K562 (cell line): ENCODE measurements at regions not wholly inside any gene's neighbourhood (a gene's known extent, or its start where the extent isn't known, plus 50 kb on each side); places are given as distances from the start of the nearest gene placed in this dataset.

Experiments used
- ATAC-seq: fragments of 200-7000 bp; cut with Tn5 transposase; 3 replicates; pipeline ENCODE4 v1.9.1; 2020; ENCODE audit warnings: moderate library complexity
- BruUV-seq: library from RNA; stranded (reverse); fragments of 400-500 nt; replicated peaks from 2 replicates; lab custom pipeline; 2021; lab: Mats Ljungman, UMichigan
- CTCF ChIA-PET: fragments of 300-600 bp; formaldehyde crosslinking; extraction: SDS; loops from one replicate; lab custom pipeline; 2021; ENCODE audit warnings: low intra/inter-chr PET ratio; lab: Yijun Ruan, JAX
- POLR2A ChIA-PET: fragments of 300-600, 350-650 bp; sonication (Branson Sonifier 250); formaldehyde crosslinking; extraction: SDS; loops from one replicate; lab custom pipeline; 2021; ENCODE audit warnings: antibody characterized with exemption, inconsistent platforms; lab: Yijun Ruan, JAX
- DNase-seq, 4 experiments: peaks; one replicate each; pipeline versions ENCODE4 v3.0.0 to v3.0.0-alpha.2; 2011 to 2018; ENCODE audit warnings: low spot score in 3 of 4, mixed read lengths in 3 of 4; ENCODE audit errors: extremely low read depth in 1 of 4
- FAIRE-seq: peaks from 2 replicates; lab custom pipeline; 2011; peaks lifted over from hg19 to GRCh38; lab: Jason Lieb, UNC
- H2AFZ ChIP-seq: 2 replicates; pipeline ENCODE4 v1.6.0; 2011; ENCODE audit warnings: low read depth, low read length, control low read depth, inconsistent platforms
- H3K27ac ChIP-seq: fragments of 200-600 bp; 3 replicates; pipeline ENCODE4 v1.8.0; 2011; ENCODE audit warnings: low read depth, mild to moderate bottlenecking, control low read depth, inconsistent platforms, low read length, moderate library complexity, mixed read lengths; ENCODE audit errors: extremely low read depth
- H3K27me3 ChIP-seq, 2 experiments: fragments of 300-600 bp in 1 of 2; 2 replicates in 1 of 2; 3 replicates in 1 of 2; pipeline versions ENCODE4 v1.6.0 to v1.8.0; 2011; ENCODE audit warnings: inconsistent platforms in 2 of 2, low read length in 2 of 2, mild to moderate bottlenecking in 1 of 2, mixed read lengths in 1 of 2, moderate library complexity in 1 of 2; ENCODE audit not compliant: control insufficient read depth in 2 of 2, insufficient read depth in 2 of 2
- H3K36me3 ChIP-seq: fragments of 300-600 bp; 3 replicates; pipeline ENCODE4 v1.8.0; 2011; ENCODE audit warnings: mild to moderate bottlenecking, low read length, inconsistent platforms; ENCODE audit not compliant: control insufficient read depth, insufficient read depth
- H3K4me1 ChIP-seq, 2 experiments: fragments of 200-600 bp in 1 of 2; replicated peaks in 1 of 2; 2 replicates in 1 of 2; 3 replicates in 1 of 2; pipeline versions ENCODE4 v1.5.1 to v1.8.0; 2011; ENCODE audit warnings: inconsistent platforms in 2 of 2, low read length in 2 of 2, mild to moderate bottlenecking in 1 of 2, mixed read lengths in 1 of 2, moderate library complexity in 1 of 2; ENCODE audit not compliant: control insufficient read depth in 2 of 2, insufficient read depth in 2 of 2
- H3K4me2 ChIP-seq: 2 replicates; pipeline ENCODE4 v1.6.1; 2011; ENCODE audit warnings: low read length, control low read depth, inconsistent platforms, mixed read lengths; ENCODE audit not compliant: insufficient read depth
- H3K4me3 ChIP-seq: fragments of 200-600 bp; sonication (generic), shearing (Covaris generic); 2 replicates; pipeline ENCODE4 v1.5.1; 2016; ENCODE audit warnings: control low read depth, inconsistent platforms
- H3K79me2 ChIP-seq: fragments of 200-600 bp; 3 replicates; pipeline ENCODE4 v1.8.0; 2011; ENCODE audit warnings: low read length, inconsistent platforms; ENCODE audit not compliant: control insufficient read depth, insufficient read depth
- H3K9ac ChIP-seq, 2 experiments: 2 replicates each; pipeline versions ENCODE4 v1.6.0 to v1.6.1; 2011; ENCODE audit warnings: low read depth in 2 of 2, low read length in 2 of 2, control low read depth in 1 of 2, inconsistent platforms in 1 of 2, mild to moderate bottlenecking in 1 of 2, mixed read lengths in 1 of 2; ENCODE audit not compliant: insufficient read depth in 1 of 2
- H3K9me1 ChIP-seq: one replicate; pipeline ENCODE4 v1.6.0; 2011; ENCODE audit warnings: inconsistent platforms, mild to moderate bottlenecking, low read length, moderate library complexity; ENCODE audit not compliant: control insufficient read depth, insufficient read depth
- H3K9me3 ChIP-seq: replicated peaks from 2 replicates; pipeline ENCODE4 v1.5.1; 2011; ENCODE audit warnings: low read depth, low read length, inconsistent platforms; ENCODE audit not compliant: control insufficient read depth, insufficient read depth
- H4K20me1 ChIP-seq: replicated peaks from 2 replicates; pipeline ENCODE4 v1.6.1; 2011; ENCODE audit warnings: low read length, inconsistent platforms, mixed read lengths; ENCODE audit not compliant: control insufficient read depth, insufficient read depth
- AFF1 ChIP-seq, 2 experiments: fragments of 450-650 bp; IDR thresholded peaks; 2 replicates each; pipeline ENCODE4 v1.6.1; 2018; ENCODE audit warnings: mild to moderate bottlenecking in 2 of 2, low read depth in 1 of 2; ENCODE audit not compliant: partially characterized antibody in 2 of 2
- ARID4B ChIP-seq: sonication (generic); formaldehyde crosslinking; IDR thresholded peaks from 2 replicates; pipeline ENCODE4 v1.8.0; 2022; ENCODE audit warnings: mild to moderate bottlenecking, missing genetic modification reagents
- ETV6 ChIP-seq, 3 experiments: fragments of 150-350 bp in 1 of 3; sonication (generic) in 1 of 3; formaldehyde crosslinking in 1 of 3; IDR thresholded peaks; 2 replicates each; pipeline versions ENCODE4 v1.6.1 to v1.8.0; 2014 to 2022; ENCODE audit warnings: borderline replicate concordance in 2 of 3, low read depth in 2 of 3, antibody characterized with exemption in 1 of 3, low read length in 1 of 3, mild to moderate bottlenecking in 1 of 3, missing genetic modification reagents in 1 of 3
- KDM4B ChIP-seq, 2 experiments: fragments of 450-650 bp in 1 of 2; sonication (generic) in 1 of 2; IDR thresholded peaks; 2 replicates each; pipeline ENCODE4 v1.6.1; 2016 to 2017; ENCODE audit warnings: borderline replicate concordance in 2 of 2, antibody characterized with exemption in 1 of 2, low read depth in 1 of 2, mild to moderate bottlenecking in 1 of 2
- PURB ChIP-seq: sonication (generic); formaldehyde crosslinking; IDR thresholded peaks from 2 replicates; pipeline ENCODE4 v1.9.0; 2021; ENCODE audit warnings: low read depth, mild to moderate bottlenecking, missing genetic modification reagents
- THRAP3 ChIP-seq: fragments of 450-650 bp; IDR thresholded peaks from 2 replicates; pipeline ENCODE4 v1.6.1; 2016; ENCODE audit warnings: mild to moderate bottlenecking, inconsistent platforms, borderline replicate concordance
- TRIM25 ChIP-seq: fragments of 450-650 bp; IDR thresholded peaks from 2 replicates; pipeline ENCODE4 v1.7.0; 2016; ENCODE audit warnings: borderline replicate concordance
- ZBTB8A ChIP-seq: fragments of 450-650 bp; IDR thresholded peaks from 2 replicates; pipeline ENCODE4 v1.6.1; 2018; ENCODE audit warnings: mild to moderate bottlenecking, moderate library complexity; ENCODE audit not compliant: partially characterized antibody
- ZNF184 ChIP-seq: sonication (generic); formaldehyde crosslinking; IDR thresholded peaks from 2 replicates; pipeline ENCODE4 v1.5.0; 2020; ENCODE audit warnings: missing genetic modification reagents
- ZNF561 ChIP-seq: fragments of 450-650 bp; formaldehyde crosslinking; conservative IDR thresholded peaks from 2 replicates; pipeline ENCODE4 v1.4.0; 2020; ENCODE audit warnings: mild to moderate bottlenecking, moderate library complexity
- WGBS: fragments of 100-300 bp; shearing (Covaris generic); methylation state at CpG from one replicate; pipeline ENCODE4 v1.1.6; 2016; ENCODE audit warnings: low coverage, mixed read lengths; ENCODE audit not compliant: insufficient coverage; ENCODE audit errors: missing lambda C conversion rate; 5-methylcytosine and 5-hydroxymethylcytosine counted together
- in situ Hi-C: fragments of 300-500 bp; cut with MboI; formaldehyde crosslinking; loops from 4 replicates; pipeline ENCODE4 v1.15.0; 2018; ENCODE audit warnings: inconsistent platforms, mixed read lengths
- intact Hi-C: fragments of 100-400 bp; cut with micrococcal nuclease; formaldehyde crosslinking; loops from 2 replicates; pipeline ENCODE4 v1.14.2; 2022

GRCh38 chr9:75692309-75692708 lies 198.2 kb upstream of the PCSK5 start (continued):
- TF ChIP-seq ARID4B (CRISPR knock-in tag): no peak

GRCh38 chr9:75695921-75696320 lies 194.6 kb upstream of the PCSK5 start:
- H3K79me2 ChIP-seq: no peaks in the 10 kb centered on the region
- POLR2A ChIA-PET: no interaction called here
- no peak overlapping the region for H2AFZ ChIP-seq
- no peak for FAIRE-seq
- no peak overlapping the region for H3K4me2 ChIP-seq
- no TSS peak for BruUV-seq
- no peak overlapping the region for H3K9ac ChIP-seq
- no peaks in the 10 kb centered on the region for H3K9me1 ChIP-seq
- TF ChIP-seq ETV6 (IDR thresholded peaks at IDR 0.05; ENCODE audit: borderline replicate concordance in 1 of 2, low read depth in 2 of 2, low read length in 1 of 2): no peak
- no peak for TF ChIP-seq ETV6 (CRISPR knock-in tag; IDR thresholded peaks at IDR 0.05; ENCODE audit: borderline replicate concordance)
- TF ChIP-seq AFF1 (IDR thresholded peaks at IDR 0.05; ENCODE audit: low read depth in 1 of 2, partially characterized antibody in 2 of 2): no peak
- TF ChIP-seq THRAP3: no peak
- no peak for TF ChIP-seq ZBTB8A
- TF ChIP-seq PURB (CRISPR knock-in tag): no peak
- no peak for TF ChIP-seq KDM4B (IDR thresholded peaks at IDR 0.05; ENCODE audit: borderline replicate concordance in 2 of 2, low read depth in 1 of 2)
- TF ChIP-seq ZNF184 (CRISPR knock-in tag): no peak
- no peak for TF ChIP-seq ZNF561 (CRISPR knock-in tag)
- no peak for TF ChIP-seq TRIM25
- no peak for DNase-seq
- no peak overlapping the region for H3K4me3 ChIP-seq
- H3K9me3 ChIP-seq: no peaks in the 10 kb centered on the region
- H3K36me3 ChIP-seq: no peaks in the 10 kb centered on the region
- in situ Hi-C loops: no loop called here
- no peak overlapping the region for H3K27ac ChIP-seq
- CTCF ChIA-PET: no interaction called here
- no peaks in the 10 kb centered on the region for H4K20me1 ChIP-seq
- 0% methylated on average over 1 of the region's 1 CpG for WGBS
- H3K27me3 ChIP-seq: no peaks in the 10 kb centered on the region
- intact Hi-C loops: no loop called here
- no peaks in the 10 kb centered on the region for H3K4me1 ChIP-seq
- no peak for ATAC-seq
